Fibroblast of skin of right quadriceps (primary cell): ENCODE measurements at regions not wholly inside any gene's neighbourhood (a gene's known extent, or its start where the extent isn't known, plus 50 kb on each side); places are given as distances from the start of the nearest gene placed in this dataset.
"Not testable (repeated sequence)": the region's sequence is repeated elsewhere in the genome, so short reads cannot be mapped to it uniquely, and the experiment has no call there.

Experiments
- DNase-seq: peaks from one replicate; pipeline ENCODE4 v3.0.0-alpha.2; 2013

DNA sequence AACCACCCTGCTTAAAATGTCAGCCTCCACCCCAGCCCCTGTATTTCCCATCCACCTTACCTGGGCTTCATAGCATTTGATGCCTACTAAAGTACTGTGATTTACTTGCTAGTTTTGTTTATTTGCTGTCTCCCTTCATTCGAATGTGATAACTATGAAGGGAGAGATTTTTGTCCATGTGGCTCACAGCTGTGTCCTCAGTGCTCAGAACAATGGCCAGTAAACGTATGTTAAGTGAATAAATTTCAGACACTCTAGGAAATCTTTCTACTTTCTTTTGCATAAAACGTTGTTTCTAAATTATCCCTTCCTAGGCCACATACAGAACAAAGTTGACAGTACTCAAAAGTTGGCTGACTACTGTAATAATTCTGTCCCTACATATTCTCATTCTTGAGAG is 114.7 kb upstream of the OTUD4 start:
- DNase-seq: no peak

DNA sequence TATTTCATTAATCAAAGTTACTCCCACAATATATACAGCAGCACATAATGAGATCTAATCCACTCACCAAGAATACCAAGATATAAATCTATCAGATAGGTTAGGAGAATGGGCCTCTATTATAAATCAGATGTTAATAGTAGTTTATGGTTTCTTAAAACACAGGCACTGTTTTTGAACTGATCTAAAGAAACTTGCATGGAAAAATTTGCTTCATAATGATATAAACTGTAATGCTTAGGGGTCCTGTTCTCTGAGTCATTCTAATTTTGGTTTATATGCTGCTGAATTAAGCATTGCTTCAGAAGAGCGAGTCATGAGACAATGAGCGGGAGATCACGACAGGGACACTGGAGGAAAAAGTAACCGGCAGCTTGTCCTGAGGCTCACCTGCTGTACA is 113.3 kb upstream of the OTUD4 start:
- DNase-seq: peak; percentile 75

DNA sequence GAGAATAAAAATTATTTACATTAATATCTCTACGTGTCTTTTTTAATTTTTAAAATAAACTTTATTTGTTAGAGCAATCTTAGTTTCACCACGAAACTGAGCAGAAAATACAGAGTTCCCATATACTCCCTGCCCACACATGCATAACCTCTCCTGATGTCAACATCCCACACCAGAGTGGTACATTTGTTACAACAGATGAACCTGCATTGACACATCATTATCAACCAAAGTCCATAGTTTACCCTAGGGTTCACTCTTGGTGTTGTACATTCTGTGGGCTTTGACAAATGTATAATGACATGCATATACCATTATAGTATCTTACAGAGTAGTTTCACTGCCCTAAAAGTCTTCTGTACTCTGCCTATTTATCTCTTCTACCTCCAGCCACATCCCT is 110.6 kb upstream of the OTUD4 start:
- DNase-seq: no peak

- peak; percentile 76 for DNase-seq
Observed at GRCh38 chr4:145289403-145290076, 109.2 kb upstream of the OTUD4 start.

DNA sequence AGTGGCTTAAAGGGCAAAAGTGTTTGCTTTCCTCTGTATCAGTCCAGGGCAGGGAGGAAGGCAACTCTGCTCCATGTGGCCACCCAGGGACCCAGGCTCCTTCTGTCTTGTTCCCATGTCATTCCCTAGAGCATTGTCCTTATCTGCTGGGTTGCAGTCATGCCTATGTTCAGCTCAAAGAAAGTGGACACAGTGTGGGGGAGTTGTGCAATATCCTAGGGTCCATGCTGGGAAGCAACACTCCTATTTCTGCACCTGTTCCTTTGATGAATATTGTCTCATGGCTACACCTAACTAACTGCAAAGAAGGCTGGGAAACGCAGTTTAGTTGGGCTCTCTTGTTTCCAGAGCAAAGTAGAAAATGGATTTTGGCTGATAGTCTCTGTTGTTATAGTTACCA is 107.0 kb upstream of the OTUD4 start:
- no peak for DNase-seq

DNA sequence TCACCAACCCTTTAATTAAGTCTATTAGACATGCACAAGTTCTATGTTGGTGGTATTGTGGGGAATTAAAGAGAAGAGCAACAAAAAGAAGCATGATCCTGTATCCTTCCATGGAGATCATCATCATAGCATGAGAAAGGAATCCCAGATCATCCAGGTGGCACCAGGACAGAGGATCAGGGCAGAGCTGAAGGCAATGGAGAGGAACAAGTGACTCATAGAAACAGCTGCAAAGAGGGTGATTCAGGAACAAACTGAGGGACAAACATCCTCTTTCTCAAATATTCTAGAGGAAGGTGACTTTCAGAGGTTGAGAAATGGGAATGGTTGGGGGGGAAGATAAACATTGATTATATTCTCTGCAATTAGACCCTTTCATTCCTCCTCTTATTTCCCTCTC is 105.5 kb upstream of the OTUD4 start:
- no peak for DNase-seq

DNA sequence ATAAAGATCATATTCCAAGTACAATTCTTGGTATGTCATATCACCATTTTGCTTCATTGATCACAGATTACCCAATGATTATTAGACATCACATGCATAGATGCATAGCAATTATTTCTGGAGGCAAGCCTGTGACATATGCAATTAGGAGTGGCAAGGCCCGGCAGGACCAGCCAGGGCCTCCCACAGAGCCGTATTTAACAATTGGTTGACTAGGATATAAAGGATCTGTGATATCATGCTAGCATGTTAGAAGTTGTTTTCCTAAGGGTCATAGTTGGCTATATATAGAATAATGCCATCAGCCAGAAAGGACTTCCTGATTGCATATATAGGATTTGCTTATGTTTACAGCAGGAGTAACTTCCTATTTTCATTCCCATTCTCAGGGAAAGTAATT is 103.5 kb upstream of the OTUD4 start:
- no peak for DNase-seq

- DNase-seq: no peak
Observed at GRCh38 chr4:145281951-145282350, 101.6 kb upstream of the OTUD4 start.

- no peak for DNase-seq
Observed at GRCh38 chr4:145281224-145281623, 100.8 kb upstream of the OTUD4 start.

- peak; percentile 27 for DNase-seq
Observed at GRCh38 chr4:145280541-145280940, 100.2 kb upstream of the OTUD4 start.

GRCh38 chr4:145279122-145279960 is 99.0 kb upstream of the OTUD4 start:
- peak; percentile 96 for DNase-seq

DNA sequence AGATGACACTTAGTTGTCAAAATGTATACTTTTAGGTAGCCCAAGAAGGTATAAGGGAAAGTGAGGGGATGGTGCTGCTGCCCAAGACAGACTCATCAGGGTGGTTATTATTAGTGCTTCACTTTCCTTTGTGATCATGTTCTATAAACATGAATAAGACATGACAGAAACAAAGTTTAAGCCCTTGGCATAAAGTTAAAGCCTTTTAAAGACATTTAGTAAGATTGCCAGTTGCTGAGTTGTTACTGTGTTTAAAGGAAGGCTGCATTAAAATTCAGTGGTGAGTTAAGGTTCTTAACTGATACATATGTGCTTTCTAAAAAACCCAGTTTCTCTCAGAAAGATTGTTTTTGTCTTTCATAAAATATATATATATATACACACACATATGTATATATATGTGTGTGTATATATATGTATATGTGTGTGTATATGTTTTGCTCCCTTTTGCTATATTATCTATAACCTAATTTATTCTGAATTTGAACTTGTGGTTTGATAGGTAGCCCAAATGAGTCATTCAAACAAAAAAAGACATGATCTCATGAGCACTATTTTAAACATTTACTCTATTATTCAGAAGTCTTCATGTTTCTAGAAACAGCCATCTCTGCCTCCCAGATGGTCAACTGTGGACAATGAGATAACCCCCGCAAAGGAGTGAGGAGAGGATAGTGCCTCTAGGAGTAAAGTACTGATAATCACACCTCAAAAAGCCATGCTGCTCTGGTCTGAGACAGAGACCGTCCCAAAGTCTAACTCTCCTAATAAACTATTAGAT is 98.1 kb upstream of the OTUD4 start:
- DNase-seq: peak; percentile 69

GRCh38 chr4:145277011-145277410 is 96.6 kb upstream of the OTUD4 start:
- peak; percentile 28 for DNase-seq

GRCh38 chr4:145276050-145276449 is 95.7 kb upstream of the OTUD4 start:
- no peak for DNase-seq

GRCh38 chr4:145271194-145271593 is 90.8 kb upstream of the OTUD4 start:
- no peak for DNase-seq

DNA sequence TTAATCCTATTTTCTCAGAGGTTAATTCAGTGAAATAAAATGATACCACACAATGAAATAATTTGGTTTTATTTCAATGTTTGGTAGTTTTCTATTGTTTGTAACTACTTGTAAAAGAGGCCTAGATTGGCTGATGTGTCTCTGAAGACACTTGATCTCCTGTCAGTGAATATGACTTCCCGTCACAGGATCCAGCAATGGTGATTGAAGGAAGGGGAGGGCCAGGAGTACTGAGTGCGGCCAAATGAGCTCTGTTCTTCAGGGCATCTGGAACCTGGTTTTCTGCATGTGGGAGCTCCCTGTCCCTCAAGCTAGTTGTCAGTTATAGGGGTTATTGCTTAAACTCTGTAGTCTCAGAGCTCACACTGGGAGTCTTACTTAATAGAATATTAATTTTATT is 86.5 kb upstream of the OTUD4 start:
- no peak for DNase-seq

DNA sequence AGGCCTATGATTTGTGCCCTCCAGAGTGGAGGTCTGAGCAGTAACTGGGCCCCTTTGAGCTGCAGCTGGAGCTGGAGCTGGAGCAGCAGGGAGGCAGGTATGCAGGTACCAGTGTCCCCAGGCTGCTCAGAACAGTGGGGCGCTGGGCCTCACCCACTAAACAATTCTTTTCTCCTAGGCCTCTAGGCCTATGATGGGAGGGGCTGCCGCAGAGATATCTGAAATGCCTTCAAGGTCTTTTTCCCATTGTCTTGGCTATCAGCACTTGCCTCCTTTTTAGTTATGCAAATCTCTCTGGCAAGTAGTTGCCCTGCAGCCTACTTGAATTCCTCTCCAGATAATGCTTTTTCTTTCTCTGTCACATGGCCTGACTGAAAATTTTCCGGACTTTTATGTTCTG is 79.7 kb upstream of the OTUD4 start:
- no peak for DNase-seq

- not testable (repeated sequence) for DNase-seq
Observed at GRCh38 chr4:145255311-145255710, 74.9 kb upstream of the OTUD4 start.

DNA sequence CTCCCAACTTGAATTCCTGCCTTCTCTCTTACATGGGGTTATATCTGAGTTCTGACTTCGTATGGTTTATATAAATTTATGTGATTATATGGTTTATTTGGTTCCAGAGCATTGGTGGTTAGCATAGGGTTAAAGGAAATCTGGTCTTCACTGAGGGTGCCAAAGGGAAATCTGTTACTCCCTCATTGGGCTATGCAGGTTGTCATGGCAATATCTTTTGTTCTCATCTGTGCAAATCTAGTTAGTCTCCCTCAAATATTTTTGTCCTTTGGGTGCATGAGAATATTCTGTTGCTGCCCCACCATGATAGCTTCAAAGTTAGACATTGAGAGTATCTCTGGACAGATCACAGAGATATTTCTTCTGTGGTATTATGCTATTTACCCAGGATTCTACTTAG is 71.8 kb upstream of the OTUD4 start:
- no peak for DNase-seq

DNA sequence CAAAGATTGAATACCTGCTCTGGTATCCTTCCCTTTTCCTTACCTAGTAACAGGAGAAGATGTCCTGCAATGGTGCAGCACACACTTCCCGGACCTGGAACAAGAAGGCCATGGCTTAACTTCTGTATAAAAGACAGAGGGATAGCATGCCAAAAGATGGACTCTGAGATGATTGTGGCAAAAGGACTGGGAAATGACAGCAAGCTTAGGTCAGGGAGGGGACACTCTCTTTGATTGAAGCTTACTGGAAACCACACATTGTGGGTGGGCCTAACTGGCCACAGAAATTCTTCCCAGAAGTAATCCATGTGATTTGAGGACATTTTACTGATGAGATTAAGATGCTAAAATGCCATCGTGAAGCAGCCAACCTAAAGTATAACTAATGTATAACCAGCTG is 71.0 kb upstream of the OTUD4 start:
- DNase-seq: peak; percentile 29

DNA sequence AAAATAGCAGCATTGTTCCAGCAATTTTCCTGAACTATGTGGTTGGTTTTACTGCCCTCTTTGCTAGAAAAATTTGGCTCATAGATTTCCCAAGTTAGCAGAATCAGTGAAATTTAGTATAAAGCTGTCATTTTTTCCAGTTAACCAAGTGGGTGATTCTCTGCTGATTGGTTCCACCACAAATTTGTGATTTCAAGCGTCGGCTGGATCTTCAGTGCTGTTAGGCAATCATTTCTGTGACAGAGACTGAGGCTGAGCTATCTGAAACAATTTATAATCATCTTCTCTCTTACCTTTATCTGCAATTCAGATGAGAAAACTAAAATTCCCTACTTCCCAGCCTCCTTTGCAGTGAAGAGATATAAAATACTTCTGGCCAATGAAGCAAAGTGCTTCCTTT is 68.6 kb upstream of the OTUD4 start:
- DNase-seq: no peak

DNA sequence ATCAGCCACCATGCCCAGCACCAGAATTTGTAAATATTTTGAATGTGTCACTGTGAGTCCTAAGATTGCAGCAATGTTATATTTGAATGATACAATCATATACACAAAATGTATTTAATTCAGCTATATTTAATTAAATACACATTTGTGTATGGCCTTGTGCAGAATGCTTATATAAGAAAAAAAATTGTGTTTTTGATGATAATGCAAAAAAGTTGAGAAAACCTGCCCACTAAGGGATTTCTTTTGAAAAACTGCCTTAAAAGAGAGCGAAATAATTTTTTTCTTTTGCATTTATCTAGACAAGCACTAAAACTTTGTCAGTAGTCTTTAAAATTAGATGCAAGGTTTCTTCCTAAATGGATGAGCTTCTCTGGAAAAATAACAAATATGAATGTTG is 68.1 kb upstream of the OTUD4 start:
- DNase-seq: no peak

GRCh38 chr4:145234091-145234706 is 53.8 kb upstream of the OTUD4 start:
- DNase-seq: peak; percentile 79
